GM12878 (cell line): ENCODE measurements at regions not wholly inside any gene's neighbourhood (a gene's known extent, or its start where the extent isn't known, plus 50 kb on each side); places are given as distances from the start of the nearest gene placed in this dataset.

ENCODE experiments used
- ATF7 ChIP-seq: fragments of 450-650 bp; IDR thresholded peaks from 2 replicates; pipeline ENCODE4 v1.6.1; 2016; ENCODE audit warnings: low read depth, mild to moderate bottlenecking
- DPF2 ChIP-seq: fragments of 450-650 bp; IDR thresholded peaks from 2 replicates; pipeline ENCODE4 v1.6.1; 2017; ENCODE audit warnings: mild to moderate bottlenecking
- MTA3 ChIP-seq: IDR thresholded peaks from 2 replicates; pipeline ENCODE4 v1.6.1; 2012; ENCODE audit warnings: low read length, inconsistent platforms, borderline replicate concordance
- NFYB ChIP-seq: IDR thresholded peaks from 2 replicates; pipeline ENCODE4 v1.6.1; 2011; ENCODE audit warnings: low read depth, mild to moderate bottlenecking, low read length, improper control_type of control experiment, moderate library complexity; ENCODE audit not compliant: insufficient read depth
- PML ChIP-seq: IDR thresholded peaks from 2 replicates; pipeline ENCODE4 v1.6.1; 2012; ENCODE audit warnings: low read length, inconsistent platforms
- SMARCA5 ChIP-seq: fragments of 450-650 bp; IDR thresholded peaks from 2 replicates; pipeline ENCODE4 v1.6.1; 2017; ENCODE audit warnings: mild to moderate bottlenecking
- SREBF1 ChIP-seq: IDR thresholded peaks from 2 replicates; pipeline ENCODE4 v1.6.1; 2012; ENCODE audit warnings: mild to moderate bottlenecking, low read length
- ZNF384 ChIP-seq: IDR thresholded peaks from 2 replicates; pipeline ENCODE4 v1.6.1; 2012; ENCODE audit warnings: low read depth, mild to moderate bottlenecking, low read length, improper control_type of control experiment, borderline replicate concordance
- TF ChIP-seq, protein P1 (sequence below): IDR thresholded peaks from 2 replicates; pipeline ENCODE4 v1.6.1; 2012; ENCODE audit warnings: low read length, inconsistent platforms

DNA sequence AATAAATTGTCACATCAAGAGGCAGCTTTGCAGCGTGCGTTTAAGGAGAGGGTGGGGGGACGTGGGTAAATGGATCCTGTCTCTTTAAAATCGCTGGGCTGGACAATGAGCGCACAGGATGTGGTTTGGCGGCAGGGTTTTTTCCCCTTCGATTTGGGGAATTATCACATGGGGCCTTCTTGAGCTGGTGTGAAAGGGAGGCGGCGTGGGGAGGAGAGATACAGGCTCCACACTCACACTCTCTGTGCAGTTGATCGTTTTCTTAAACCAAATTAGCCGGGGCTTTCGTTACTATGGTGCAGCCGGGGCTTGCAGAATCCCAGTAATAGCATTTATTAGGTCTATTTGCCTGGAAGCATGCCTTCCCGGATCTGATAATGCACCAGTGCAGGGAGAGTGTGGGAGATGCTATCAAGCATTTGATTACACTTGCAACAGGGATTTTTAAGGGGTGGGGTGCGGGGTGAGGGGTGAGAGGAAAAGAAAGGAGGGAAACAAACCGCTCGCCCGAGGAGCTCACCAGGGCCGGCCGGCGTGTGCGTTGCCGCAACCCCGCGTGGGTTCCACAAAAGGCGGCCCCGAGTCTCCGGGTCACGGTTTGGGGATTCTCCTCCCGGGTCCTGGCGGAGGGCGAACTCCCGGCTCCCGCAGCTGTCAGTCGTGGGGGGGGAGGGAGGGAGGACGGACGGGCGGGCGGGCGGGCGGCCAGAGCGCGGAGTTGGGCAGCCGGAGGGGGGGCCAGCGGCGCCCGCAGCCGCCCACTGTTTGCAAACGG is 58.8 kb upstream of the GSE1 start (continued):
- TF ChIP-seq PML, result peak; percentile 93
- no peak for TF ChIP-seq SMARCA5
- TF ChIP-seq, protein P1, sequence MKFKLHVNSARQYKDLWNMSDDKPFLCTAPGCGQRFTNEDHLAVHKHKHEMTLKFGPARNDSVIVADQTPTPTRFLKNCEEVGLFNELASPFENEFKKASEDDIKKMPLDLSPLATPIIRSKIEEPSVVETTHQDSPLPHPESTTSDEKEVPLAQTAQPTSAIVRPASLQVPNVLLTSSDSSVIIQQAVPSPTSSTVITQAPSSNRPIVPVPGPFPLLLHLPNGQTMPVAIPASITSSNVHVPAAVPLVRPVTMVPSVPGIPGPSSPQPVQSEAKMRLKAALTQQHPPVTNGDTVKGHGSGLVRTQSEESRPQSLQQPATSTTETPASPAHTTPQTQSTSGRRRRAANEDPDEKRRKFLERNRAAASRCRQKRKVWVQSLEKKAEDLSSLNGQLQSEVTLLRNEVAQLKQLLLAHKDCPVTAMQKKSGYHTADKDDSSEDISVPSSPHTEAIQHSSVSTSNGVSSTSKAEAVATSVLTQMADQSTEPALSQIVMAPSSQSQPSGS, result peak; percentile 82
- TF ChIP-seq NFYB, result no peak
- TF ChIP-seq ATF7, result peak; percentile 93
- peak; percentile 72; the same call in 1 of the 2 replicates for TF ChIP-seq MTA3
- 0 out of 2 replicates have a peak, but pooled peaks have one; percentile 2 for TF ChIP-seq DPF2
- TF ChIP-seq ZNF384, result no peak
- no peak for TF ChIP-seq SREBF1
